Right renal pelvis (tissue), 4 donors: ENCODE measurements at regions not wholly inside any gene's neighbourhood (a gene's known extent, or its start where the extent isn't known, plus 50 kb on each side); places are given as distances from the start of the nearest gene placed in this dataset.
"Not testable (repeated sequence)": the region's sequence is repeated elsewhere in the genome, so short reads cannot be mapped to it uniquely, and the experiment has no call there.

Experiments used
- DNase-seq, 4 donors: peaks; one replicate each; pipeline ENCODE4 v3.0.0-alpha.2; 2013; ENCODE audit warnings: low read depth in 4 of 4, low spot score in 3 of 4, missing footprints in 1 of 4

- DNase-seq, result no peak
Measured at GRCh38 chrX:151042842-151043241, 59.7 kb downstream of the HMGB3 start.

DNA sequence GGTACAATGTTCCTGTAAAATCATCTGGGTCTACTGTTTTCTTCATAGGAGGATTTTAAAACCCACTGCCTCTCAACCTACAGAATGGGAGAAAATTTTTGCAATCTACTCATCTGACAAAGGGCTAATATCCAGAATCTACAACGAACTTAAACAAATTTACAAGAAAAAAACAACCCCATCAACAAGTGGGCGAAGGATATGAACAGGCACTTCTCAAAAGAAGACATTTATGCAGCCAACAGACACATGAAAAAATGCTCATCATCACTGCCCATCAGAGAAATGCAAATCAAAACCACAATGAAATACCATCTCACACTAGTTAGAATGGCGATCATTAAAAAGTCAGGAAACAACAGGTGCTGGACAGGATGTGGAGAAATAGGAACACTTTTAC lies 83.2 kb downstream of the HMGB3 start:
- DNase-seq, result not testable (repeated sequence)

DNA sequence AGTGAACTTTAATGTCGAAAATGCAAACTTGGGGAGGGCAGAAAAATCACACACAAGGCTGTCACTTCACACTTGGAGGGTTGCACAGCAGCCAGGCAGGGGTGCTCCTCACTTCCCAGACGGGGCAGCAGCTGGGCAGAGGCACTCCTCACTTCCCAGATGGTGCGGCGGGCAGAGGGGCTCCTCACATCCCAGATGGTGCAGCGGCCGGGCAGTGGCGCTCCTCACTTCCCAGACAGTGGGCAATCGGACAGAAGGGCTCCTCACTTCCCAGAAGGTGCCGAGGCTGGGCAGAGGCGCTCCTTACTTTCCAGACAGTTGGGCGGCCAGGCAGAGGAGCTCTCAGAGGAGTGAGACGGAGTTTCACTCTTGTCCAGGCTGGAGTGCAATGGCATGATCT lies 90.6 kb downstream of the HMGB3 start:
- no peak for DNase-seq

DNA sequence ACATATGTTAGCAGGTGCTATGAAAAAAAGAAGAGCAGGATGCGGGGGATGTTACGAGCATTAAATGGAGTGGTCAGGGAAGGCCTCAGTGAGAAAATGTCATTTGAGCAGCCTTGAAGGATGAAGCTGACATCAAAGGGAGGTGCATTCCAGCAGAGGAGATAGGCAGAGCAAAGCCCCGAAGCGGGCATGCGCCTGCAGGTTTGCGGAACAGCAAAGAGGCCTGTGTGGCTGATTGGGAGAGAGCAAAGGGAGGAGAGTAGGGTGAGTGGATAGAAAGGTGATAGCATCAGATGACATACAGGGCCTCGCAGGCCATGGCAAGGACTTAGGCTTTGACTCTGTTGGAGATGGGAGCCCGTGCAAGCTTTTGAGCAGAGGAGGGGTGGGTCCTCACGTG lies 95.4 kb upstream of the GPR50 start:
- no peak for DNase-seq

DNA sequence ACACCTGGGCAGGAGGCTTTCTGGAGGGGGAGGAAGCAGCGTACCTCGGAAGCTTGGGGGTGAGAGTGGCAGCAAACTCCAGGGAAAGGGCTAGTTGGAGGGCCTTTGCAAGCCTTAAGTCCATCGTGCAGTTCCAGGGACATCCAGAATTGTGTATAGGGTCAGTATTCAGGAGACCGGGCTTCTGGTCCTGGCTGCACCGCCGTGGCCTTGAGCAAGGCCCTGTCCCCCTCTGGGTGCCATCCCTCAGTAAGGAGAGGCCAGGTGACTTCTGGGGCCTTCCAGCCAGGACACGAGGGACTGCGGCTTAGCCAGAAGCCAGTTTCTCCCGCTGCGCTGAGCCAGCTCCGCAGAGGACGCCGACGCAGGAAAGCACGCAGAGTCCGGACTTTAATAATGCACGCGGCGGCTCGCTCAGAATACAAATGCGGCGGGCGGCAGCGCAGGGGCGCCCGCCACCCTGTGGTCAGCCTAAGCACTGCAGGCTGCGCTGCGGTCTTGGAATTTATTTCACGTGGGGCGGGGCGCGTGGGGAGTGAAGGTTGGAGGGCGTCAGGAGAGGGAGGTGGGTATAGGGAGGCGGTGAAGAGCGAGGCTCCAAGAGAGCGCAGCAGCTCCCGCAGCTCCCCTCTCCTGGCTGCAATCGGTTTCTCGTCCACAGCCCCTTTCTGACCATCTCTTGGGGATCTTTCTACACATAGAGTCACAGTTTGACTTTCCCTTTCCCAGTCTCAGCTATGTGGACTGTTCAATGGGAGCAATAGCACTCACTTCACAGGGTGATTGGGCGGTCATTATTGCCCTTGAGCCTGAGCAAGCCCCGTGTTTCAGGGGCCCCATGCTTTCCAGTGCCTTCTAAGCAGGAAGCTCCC lies 94.1 kb upstream of the GPR50 start:
- DNase-seq, result peak; percentile 18 to 44 (median 32)

GRCh38 chrX:151084454-151084853 lies 91.9 kb upstream of the GPR50 start:
- no peak for DNase-seq

DNA sequence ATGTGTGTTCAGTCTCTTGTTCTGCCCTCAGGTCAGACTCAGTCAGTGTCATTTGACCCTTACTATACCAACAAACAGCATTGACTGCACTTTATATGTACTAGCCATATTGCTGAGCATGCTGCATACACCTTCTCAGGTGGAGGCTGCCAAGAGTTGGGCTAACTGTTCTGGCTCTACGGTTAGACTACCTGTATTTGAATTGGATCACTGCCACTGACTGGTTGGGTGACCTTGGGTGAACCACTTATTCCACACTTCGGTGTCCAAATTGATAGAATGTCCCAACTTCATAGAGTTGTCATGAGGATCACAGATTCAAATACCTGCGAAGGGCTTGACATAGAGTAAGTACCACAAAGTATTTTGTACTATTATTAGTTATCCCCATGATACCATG lies 91.2 kb upstream of the GPR50 start:
- DNase-seq, result no peak

DNA sequence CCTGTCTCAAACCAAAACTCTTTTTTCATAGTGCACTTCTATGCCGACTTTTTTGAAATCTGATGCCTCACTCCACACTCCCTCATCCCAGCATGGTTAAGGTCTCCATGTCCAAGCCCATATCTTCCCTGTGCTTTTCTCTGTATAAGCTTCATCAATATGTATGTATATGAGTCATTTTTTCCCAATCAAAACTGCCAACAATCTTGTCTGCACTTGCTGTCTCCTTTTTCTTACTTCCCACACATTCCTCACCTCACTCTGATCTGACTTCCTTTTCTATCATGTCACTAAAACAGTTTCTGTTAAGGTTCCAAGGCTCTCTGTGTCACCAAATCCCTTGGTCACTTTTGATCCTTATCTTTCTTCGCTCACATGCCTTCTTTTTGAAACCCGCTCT lies 88.2 kb upstream of the GPR50 start:
- DNase-seq, result no peak

- no peak for DNase-seq
Measured at GRCh38 chrX:151099001-151099400, 77.4 kb upstream of the GPR50 start.

GRCh38 chrX:151100799-151101198 lies 75.6 kb upstream of the GPR50 start:
- no peak for DNase-seq

DNA sequence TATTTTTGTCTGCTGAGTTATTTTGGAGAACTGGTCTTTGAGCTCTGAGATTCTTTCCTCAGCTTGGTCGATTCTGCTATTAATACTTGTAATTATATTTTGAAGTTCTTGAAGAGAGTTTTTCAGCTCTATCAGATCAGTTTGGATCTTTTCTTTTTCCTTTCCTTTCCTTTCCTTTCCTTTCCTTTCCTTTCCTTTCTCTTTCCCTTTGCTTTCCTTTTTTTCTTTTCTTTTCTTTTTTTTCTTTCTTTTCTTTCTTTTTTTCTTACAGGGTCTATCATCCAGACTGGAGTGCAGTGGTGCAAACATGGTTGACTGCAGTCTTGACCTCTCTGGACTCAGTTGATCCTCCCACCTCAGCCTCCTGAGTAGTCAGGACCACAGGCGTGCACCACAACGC lies 63.2 kb upstream of the GPR50 start:
- DNase-seq, result not testable (repeated sequence)
